ENCODE measurements at regions not wholly inside any gene's neighbourhood (a gene's known extent, or its start where the extent isn't known, plus 50 kb on each side); places are given as distances from the start of the nearest gene placed in this dataset.

- TF ChIP-seq, protein P1, sequence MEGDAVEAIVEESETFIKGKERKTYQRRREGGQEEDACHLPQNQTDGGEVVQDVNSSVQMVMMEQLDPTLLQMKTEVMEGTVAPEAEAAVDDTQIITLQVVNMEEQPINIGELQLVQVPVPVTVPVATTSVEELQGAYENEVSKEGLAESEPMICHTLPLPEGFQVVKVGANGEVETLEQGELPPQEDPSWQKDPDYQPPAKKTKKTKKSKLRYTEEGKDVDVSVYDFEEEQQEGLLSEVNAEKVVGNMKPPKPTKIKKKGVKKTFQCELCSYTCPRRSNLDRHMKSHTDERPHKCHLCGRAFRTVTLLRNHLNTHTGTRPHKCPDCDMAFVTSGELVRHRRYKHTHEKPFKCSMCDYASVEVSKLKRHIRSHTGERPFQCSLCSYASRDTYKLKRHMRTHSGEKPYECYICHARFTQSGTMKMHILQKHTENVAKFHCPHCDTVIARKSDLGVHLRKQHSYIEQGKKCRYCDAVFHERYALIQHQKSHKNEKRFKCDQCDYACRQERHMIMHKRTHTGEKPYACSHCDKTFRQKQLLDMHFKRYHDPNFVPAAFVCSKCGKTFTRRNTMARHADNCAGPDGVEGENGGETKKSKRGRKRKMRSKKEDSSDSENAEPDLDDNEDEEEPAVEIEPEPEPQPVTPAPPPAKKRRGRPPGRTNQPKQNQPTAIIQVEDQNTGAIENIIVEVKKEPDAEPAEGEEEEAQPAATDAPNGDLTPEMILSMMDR (IDR thresholded peaks at IDR 0.05; ENCODE audit: borderline replicate concordance, extremely low read depth, low read length, poor library complexity, severe bottlenecking), result no peak
- TF ChIP-seq EZH2 (IDR thresholded peaks at IDR 0.05; ENCODE audit: borderline replicate concordance, low read depth, low read length, severe bottlenecking), result no peak
Measured at GRCh38 chr9:3660936-3661335, 135.1 kb upstream of the RFX3 start.
